Femur (tissue), 1 donor: ENCODE measurements at regions not wholly inside any gene's neighbourhood (a gene's known extent, or its start where the extent isn't known, plus 50 kb on each side); places are given as distances from the start of the nearest gene placed in this dataset.
"Not testable (repeated sequence)": the region's sequence is repeated elsewhere in the genome, so short reads cannot be mapped to it uniquely, and the experiment has no call there.

Source experiments
- DNase-seq: peaks from one replicate; pipeline ENCODE4 v3.0.0-alpha.2; 2017

- DNase-seq: no peak
Measured at GRCh38 chr9:29063031-29063430, 1489.8 kb upstream of the C9orf72 start.

GRCh38 chr9:29066141-29066640 lies 1492.9 kb upstream of the C9orf72 start:
- DNase-seq: no peak

- DNase-seq: no peak
Measured at GRCh38 chr9:29068461-29068860, 1495.2 kb upstream of the C9orf72 start.

GRCh38 chr9:29069376-29069775 lies 1496.1 kb upstream of the C9orf72 start:
- no peak for DNase-seq

GRCh38 chr9:29078063-29078666 lies 1504.9 kb upstream of the C9orf72 start:
- no peak for DNase-seq

GRCh38 chr9:29100762-29101161 lies 1527.5 kb upstream of the C9orf72 start:
- no peak for DNase-seq

GRCh38 chr9:29104166-29104565 lies 1530.9 kb upstream of the C9orf72 start:
- not testable (repeated sequence) for DNase-seq

GRCh38 chr9:29118555-29118954 lies 1545.3 kb upstream of the C9orf72 start:
- no peak for DNase-seq

GRCh38 chr9:29126783-29127182 lies 1553.5 kb upstream of the C9orf72 start:
- DNase-seq: no peak

GRCh38 chr9:29129763-29130162 lies 1556.5 kb upstream of the C9orf72 start:
- DNase-seq: no peak

- DNase-seq: no peak
Measured at GRCh38 chr9:29144476-29144875, 1571.2 kb upstream of the C9orf72 start.

- DNase-seq: no peak
Measured at GRCh38 chr9:29150606-29151005, 1577.3 kb upstream of the C9orf72 start.

GRCh38 chr9:29160763-29161353 lies 1587.6 kb upstream of the C9orf72 start:
- DNase-seq: no peak

- no peak for DNase-seq
Measured at GRCh38 chr9:29174136-29174535, 1600.9 kb upstream of the C9orf72 start.

GRCh38 chr9:29176231-29176630 lies 1603.0 kb upstream of the C9orf72 start:
- DNase-seq: no peak

- DNase-seq: no peak
Measured at GRCh38 chr9:29176786-29177185, 1603.5 kb upstream of the C9orf72 start.

- DNase-seq: no peak
Measured at GRCh38 chr9:29183971-29184370, 1610.7 kb upstream of the C9orf72 start.

- DNase-seq: not testable (repeated sequence)
Measured at GRCh38 chr9:29188771-29189170, 1615.5 kb upstream of the C9orf72 start.

GRCh38 chr9:29189221-29189620 lies 1615.9 kb upstream of the C9orf72 start:
- not testable (repeated sequence) for DNase-seq

- DNase-seq: no peak
Measured at GRCh38 chr9:29198861-29199260, 1625.6 kb upstream of the C9orf72 start.

- DNase-seq: no peak
Measured at GRCh38 chr9:29199975-29200374, 1626.7 kb upstream of the C9orf72 start.

- no peak for DNase-seq
Measured at GRCh38 chr9:29200650-29201049, 1627.4 kb upstream of the C9orf72 start.

GRCh38 chr9:29203244-29203930 lies 1630.1 kb upstream of the C9orf72 start:
- DNase-seq: no peak

GRCh38 chr9:29208670-29209069 lies 1635.4 kb upstream of the C9orf72 start:
- no peak for DNase-seq
